A673 (cell line): ENCODE measurements at regions not wholly inside any gene's neighbourhood (a gene's known extent, or its start where the extent isn't known, plus 50 kb on each side); places are given as distances from the start of the nearest gene placed in this dataset.
A peak's percentile ranks its signal among the peaks of the same experiment; 100 is the strongest.

Experiments used
- BruUV-seq: library from RNA; stranded (reverse); fragments of 400-500 nt; replicated peaks from 2 replicates; lab custom pipeline; 2021; lab: Mats Ljungman, UMichigan
- CTCF ChIA-PET: fragments of 300-600 bp; sonication (Branson Sonifier 250); formaldehyde crosslinking; loops from one replicate; lab custom pipeline; 2022; ENCODE audit warnings: antibody characterized with exemption; lab: Charles Lee
- POLR2A ChIA-PET: fragments of 300-600 bp; sonication (Branson Sonifier 250); formaldehyde crosslinking; loops from one replicate; lab custom pipeline; 2022; ENCODE audit warnings: antibody characterized with exemption; ENCODE audit not compliant: low non-redundant PET; lab: Charles Lee
- DNase-seq: peaks from one replicate; pipeline ENCODE4 v3.0.0-alpha.2; 2015; ENCODE audit warnings: low spot score
- H3K27ac ChIP-seq: fragments of 200-600 bp; sonication (generic); 2 replicates; pipeline ENCODE4 v1.5.1; 2016; ENCODE audit warnings: mixed run types, low read depth, mild to moderate bottlenecking, mixed read lengths, antibody characterized with exemption, low read length; ENCODE audit not compliant: poor library complexity, severe bottlenecking
- H3K27me3 ChIP-seq: fragments of 200-600 bp; sonication (generic); replicated peaks from 2 replicates; pipeline ENCODE4 v1.6.1; 2017; ENCODE audit warnings: mixed run types, low read depth, mild to moderate bottlenecking, mixed read lengths, antibody characterized with exemption, low read length; ENCODE audit not compliant: insufficient read depth, poor library complexity
- H3K36me3 ChIP-seq: fragments of 200-600 bp; sonication (generic); 2 replicates; pipeline ENCODE4 v1.6.1; 2016; ENCODE audit warnings: mixed run types, mild to moderate bottlenecking, mixed read lengths, antibody characterized with exemption, low read length; ENCODE audit not compliant: insufficient read depth, poor library complexity, severe bottlenecking
- H3K4me1 ChIP-seq: fragments of 200-600 bp; sonication (generic); 2 replicates; pipeline ENCODE4 v1.6.1; 2017; ENCODE audit warnings: mixed run types, mild to moderate bottlenecking, mixed read lengths, antibody characterized with exemption, low read length; ENCODE audit not compliant: insufficient read depth, poor library complexity, severe bottlenecking
- H3K4me3 ChIP-seq: fragments of 200-600 bp; sonication (generic); 2 replicates; pipeline ENCODE4 v1.5.1; 2016; ENCODE audit warnings: low read depth, mixed run types, mild to moderate bottlenecking, mixed read lengths, low read length; ENCODE audit not compliant: poor library complexity, severe bottlenecking
- H3K9me3 ChIP-seq: fragments of 200-600 bp; sonication (generic); 2 replicates; pipeline ENCODE4 v1.6.1; 2016; ENCODE audit warnings: mixed run types, low read depth, mild to moderate bottlenecking, mixed read lengths, antibody characterized with exemption, low read length; ENCODE audit not compliant: poor library complexity, severe bottlenecking
- EZH2 ChIP-seq: fragments of 200-600 bp; sonication (generic); IDR thresholded peaks from 2 replicates; pipeline ENCODE4 v1.6.1; 2017; ENCODE audit warnings: borderline replicate concordance, low read depth, mild to moderate bottlenecking, mixed read lengths, antibody characterized with exemption, low read length; ENCODE audit not compliant: poor library complexity, severe bottlenecking
- intact Hi-C: fragments of 100-400 bp; cut with micrococcal nuclease; formaldehyde crosslinking; loops from one replicate; pipeline ENCODE4 v1.10.0; 2022; ENCODE audit not compliant: unreplicated experiment
- TF ChIP-seq, protein P1 (sequence below): fragments of 300-800, 200-600 bp; sonication (generic); conservative IDR thresholded peaks from 2 replicates; pipeline ENCODE4 v1.5.1; 2017; ENCODE audit warnings: low read depth, mild to moderate bottlenecking, antibody characterized with exemption, low read length, moderate library complexity, mixed read lengths

DNA sequence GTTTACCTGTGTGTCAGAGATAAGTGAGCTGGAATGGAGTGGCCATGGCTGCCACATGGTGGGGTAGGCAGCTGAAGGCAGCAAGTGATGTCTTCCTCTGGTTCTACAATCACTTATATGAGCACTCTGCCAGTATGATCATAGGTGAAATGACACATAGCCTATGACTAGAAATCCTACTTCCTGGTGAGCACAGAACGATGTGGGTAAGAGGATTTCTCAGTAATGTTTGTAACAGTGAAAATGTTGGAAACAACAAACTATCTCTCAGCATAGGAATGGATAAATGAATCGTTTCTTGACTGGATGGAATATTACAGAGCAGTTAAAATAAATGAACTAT, 187.0 kb upstream of the S1PR3 start:
- no peaks in the 10 kb centered on the region for H3K9me3 ChIP-seq
- H3K4me1 ChIP-seq = peaks cover 35% of the 10 kb centered on the region
- CTCF ChIA-PET = no interaction called here
- intact Hi-C loops = no loop called here
- TF ChIP-seq, protein P1, sequence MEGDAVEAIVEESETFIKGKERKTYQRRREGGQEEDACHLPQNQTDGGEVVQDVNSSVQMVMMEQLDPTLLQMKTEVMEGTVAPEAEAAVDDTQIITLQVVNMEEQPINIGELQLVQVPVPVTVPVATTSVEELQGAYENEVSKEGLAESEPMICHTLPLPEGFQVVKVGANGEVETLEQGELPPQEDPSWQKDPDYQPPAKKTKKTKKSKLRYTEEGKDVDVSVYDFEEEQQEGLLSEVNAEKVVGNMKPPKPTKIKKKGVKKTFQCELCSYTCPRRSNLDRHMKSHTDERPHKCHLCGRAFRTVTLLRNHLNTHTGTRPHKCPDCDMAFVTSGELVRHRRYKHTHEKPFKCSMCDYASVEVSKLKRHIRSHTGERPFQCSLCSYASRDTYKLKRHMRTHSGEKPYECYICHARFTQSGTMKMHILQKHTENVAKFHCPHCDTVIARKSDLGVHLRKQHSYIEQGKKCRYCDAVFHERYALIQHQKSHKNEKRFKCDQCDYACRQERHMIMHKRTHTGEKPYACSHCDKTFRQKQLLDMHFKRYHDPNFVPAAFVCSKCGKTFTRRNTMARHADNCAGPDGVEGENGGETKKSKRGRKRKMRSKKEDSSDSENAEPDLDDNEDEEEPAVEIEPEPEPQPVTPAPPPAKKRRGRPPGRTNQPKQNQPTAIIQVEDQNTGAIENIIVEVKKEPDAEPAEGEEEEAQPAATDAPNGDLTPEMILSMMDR = no peak
- no peak for TF ChIP-seq EZH2
- POLR2A ChIA-PET = no interaction called here
- DNase-seq = no peak
- H3K4me3 ChIP-seq = no peak overlapping the region
- H3K27me3 ChIP-seq = no peaks in the 10 kb centered on the region
- peak overlapping the region; percentile 21 for H3K27ac ChIP-seq
- no TSS peak for BruUV-seq
- no peaks in the 10 kb centered on the region for H3K36me3 ChIP-seq

DNA sequence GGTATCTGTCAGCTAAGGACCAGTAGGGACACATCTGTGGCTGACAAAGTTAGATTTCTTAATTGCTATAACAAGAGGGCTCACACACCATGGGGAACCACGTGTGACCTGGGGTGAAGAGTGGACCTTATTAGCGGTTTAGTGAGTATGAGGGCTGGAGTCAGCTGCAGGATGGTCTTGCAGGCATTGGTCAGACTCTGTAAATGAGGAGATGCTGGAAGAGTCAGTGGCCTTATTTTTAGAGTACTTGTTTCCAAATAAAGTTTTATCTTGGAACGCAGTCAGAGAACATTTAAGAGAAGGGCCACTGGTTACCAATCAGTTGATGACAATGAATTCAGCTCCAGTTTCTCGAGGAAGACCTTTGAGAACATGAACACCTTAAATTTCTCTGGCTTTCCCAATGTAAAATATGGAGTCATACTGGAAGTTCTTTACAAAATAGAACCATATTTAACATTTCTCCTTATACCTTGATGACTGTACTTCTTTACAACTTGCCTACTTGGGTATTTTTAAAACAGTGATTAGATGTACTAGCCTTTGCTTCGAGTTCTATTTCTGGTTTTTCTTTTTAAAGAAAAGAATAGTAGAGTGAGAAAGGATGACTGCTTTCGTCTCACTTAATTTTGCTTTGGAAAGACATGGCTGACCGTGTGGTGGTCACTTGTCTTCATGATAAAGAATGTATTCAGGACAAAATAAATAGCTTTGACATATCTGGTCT, 185.9 kb upstream of the S1PR3 start:
- TF ChIP-seq, protein P1 = no peak
- TF ChIP-seq EZH2 = no peak
- BruUV-seq = no TSS peak
- Histone ChIP-seq H3K9me3 (no peaks in the 10 kb centered on the region), H3K4me3 (no peak overlapping the region), H3K27ac (no peak overlapping the region), H3K36me3 (no peaks in the 10 kb centered on the region), H3K4me1 (peaks cover 35% of the 10 kb centered on the region), H3K27me3 (no peaks in the 10 kb centered on the region)
- ChIA-PET CTCF (no interaction called here), POLR2A (no interaction called here)
- no peak for DNase-seq
- intact Hi-C loops = no loop called here

- peaks cover 35% of the 10 kb centered on the region for H3K4me1 ChIP-seq
- H3K4me3 ChIP-seq = no peak overlapping the region
- ChIA-PET CTCF (no interaction called here), POLR2A (no interaction called here)
- intact Hi-C loops = no loop called here
- no peaks in the 10 kb centered on the region for H3K9me3 ChIP-seq
- no peak for DNase-seq
- no peaks in the 10 kb centered on the region for H3K27me3 ChIP-seq
- no peaks in the 10 kb centered on the region for H3K36me3 ChIP-seq
- no TSS peak for BruUV-seq
- no peak for TF ChIP-seq EZH2
- TF ChIP-seq, protein P1 = no peak
- H3K27ac ChIP-seq = no peak overlapping the region
Measured at GRCh38 chr9:88807426-88807825, 183.8 kb upstream of the S1PR3 start.
